ENCODE measurements at regions not wholly inside any gene's neighbourhood (a gene's known extent, or its start where the extent isn't known, plus 50 kb on each side); places are given as distances from the start of the nearest gene placed in this dataset.

GRCh38 chr7:46886669-46887374, 695.1 kb downstream of the TNS3 start:
- Histone ChIP-seq H3K36me3 (no peaks in the 10 kb centered on the region), H3K27ac (no peak overlapping the region), H3K4me3 (no peak overlapping the region), H3K9me3 (no peaks in the 10 kb centered on the region), H3K4me1 (no peaks in the 10 kb centered on the region), H3K27me3 (no peaks in the 10 kb centered on the region)
- no peak for TF ChIP-seq CTCF (IDR thresholded peaks at IDR 0.05 in 4 of 5, conservative IDR thresholded peaks at IDR 0.05 in 1 of 5)
- TF ChIP-seq POLR2A (IDR thresholded peaks at IDR 0.05), result no peak
- DNase-seq (no peak), ATAC-seq (no peak)
- intact Hi-C loops (cut with DNase I; ENCODE audit: low total_unique reads), result no loop called here
- in situ Hi-C loops (cut with MboI; ENCODE audit: low sequenced_read_pairs in 4 of 4), result no loop called here

- Histone ChIP-seq H3K27me3 (no peaks in the 10 kb centered on the region), H3K27ac (no peak overlapping the region), H3K4me1 (no peaks in the 10 kb centered on the region), H3K4me3 (no peak overlapping the region), H3K9me3 (no peaks in the 10 kb centered on the region), H3K36me3 (no peaks in the 10 kb centered on the region)
- ATAC-seq, result no peak
- no peak for TF ChIP-seq POLR2A (IDR thresholded peaks at IDR 0.05)
- no peak for TF ChIP-seq CTCF (IDR thresholded peaks at IDR 0.05 in 4 of 5, conservative IDR thresholded peaks at IDR 0.05 in 1 of 5)
- in situ Hi-C loops (cut with MboI; ENCODE audit: low sequenced_read_pairs in 4 of 4) (no loop called here), intact Hi-C loops (cut with DNase I; ENCODE audit: low total_unique reads) (no loop called here)
- DNase-seq, result no peak
Measured at GRCh38 chr7:46885167-46885566, 696.7 kb downstream of the TNS3 start.

- no peak for TF ChIP-seq CTCF (IDR thresholded peaks at IDR 0.05 in 4 of 5, conservative IDR thresholded peaks at IDR 0.05 in 1 of 5)
- TF ChIP-seq POLR2A (IDR thresholded peaks at IDR 0.05), result no peak
- Histone ChIP-seq H3K27ac (no peak overlapping the region), H3K36me3 (no peaks in the 10 kb centered on the region), H3K9me3 (no peaks in the 10 kb centered on the region), H3K27me3 (no peaks in the 10 kb centered on the region), H3K4me3 (no peak overlapping the region), H3K4me1 (no peaks in the 10 kb centered on the region)
- ATAC-seq, result no peak
- in situ Hi-C loops (cut with MboI; ENCODE audit: low sequenced_read_pairs in 4 of 4), result no loop called here
- intact Hi-C loops (cut with DNase I; ENCODE audit: low total_unique reads), result no loop called here
- no peak for DNase-seq
Measured at GRCh38 chr7:46881507-46882127, 700.3 kb downstream of the TNS3 start.

- intact Hi-C loops (cut with DNase I; ENCODE audit: low total_unique reads), result no loop called here
- ATAC-seq (no peak), DNase-seq (no peak)
- no peaks in the 10 kb centered on the region for H3K36me3 ChIP-seq
- no peak for TF ChIP-seq CTCF (IDR thresholded peaks at IDR 0.05 in 4 of 5, conservative IDR thresholded peaks at IDR 0.05 in 1 of 5)
- no peaks in the 10 kb centered on the region for H3K9me3 ChIP-seq
- no peak overlapping the region for H3K27ac ChIP-seq
- H3K4me1 ChIP-seq, result no peaks in the 10 kb centered on the region
- in situ Hi-C loops (cut with MboI; ENCODE audit: low sequenced_read_pairs in 4 of 4), result no loop called here
- H3K4me3 ChIP-seq, result no peak overlapping the region
- H3K27me3 ChIP-seq, result no peaks in the 10 kb centered on the region
Measured at GRCh38 chr7:46880508-46881196, 701.3 kb downstream of the TNS3 start.
